Activated naive CD8-positive, alpha-beta T cell treated with anti-CD3 and anti-CD28 coated beads for 36 hours (primary cell): ENCODE measurements at regions not wholly inside any gene's neighbourhood (a gene's known extent, or its start where the extent isn't known, plus 50 kb on each side); places are given as distances from the start of the nearest gene placed in this dataset.
"Not testable (repeated sequence)": the region's sequence is repeated elsewhere in the genome, so short reads cannot be mapped to it uniquely, and the experiment has no call there.

ENCODE experiments used
- DNase-seq: peaks from one replicate; pipeline ENCODE4 v3.0.0; 2021
- H3K27ac Mint-ChIP-seq: one replicate; pipeline ENCODE4 v1.8.0; 2022; ENCODE audit warnings: mild to moderate bottlenecking, moderate library complexity, mixed read lengths
- H3K27me3 Mint-ChIP-seq: one replicate; pipeline ENCODE4 v1.8.0; 2022; ENCODE audit warnings: mild to moderate bottlenecking, mixed read lengths
- H3K36me3 Mint-ChIP-seq: one replicate; pipeline ENCODE4 v1.8.0; 2021; ENCODE audit warnings: mild to moderate bottlenecking, mixed read lengths
- H3K4me1 Mint-ChIP-seq: one replicate; pipeline ENCODE4 v1.8.0; 2021; ENCODE audit warnings: mixed read lengths
- H3K4me3 Mint-ChIP-seq: one replicate; pipeline ENCODE4 v1.8.0; 2022; ENCODE audit warnings: mild to moderate bottlenecking, moderate library complexity, mixed read lengths
- H3K9me3 Mint-ChIP-seq: one replicate; pipeline ENCODE4 v1.8.0; 2022; ENCODE audit warnings: mixed read lengths

- H3K27me3 Mint-ChIP-seq, H3K9me3 Mint-ChIP-seq, H3K27ac Mint-ChIP-seq, H3K4me3 Mint-ChIP-seq, H3K36me3 Mint-ChIP-seq, H3K4me1 Mint-ChIP-seq, DNase-seq: not testable (repeated sequence)
Observed at GRCh38 chr4:9110700-9111099, 59.5 kb upstream of the FAM90A26 start.

GRCh38 chr4:9103148-9103524, 67.1 kb upstream of the FAM90A26 start:
- not testable (repeated sequence) for H3K4me3 Mint-ChIP-seq, H3K36me3 Mint-ChIP-seq

GRCh38 chr4:9102471-9103147, 67.6 kb upstream of the FAM90A26 start:
- H3K4me1 Mint-ChIP-seq, H3K9me3 Mint-ChIP-seq, H3K36me3 Mint-ChIP-seq, H3K4me3 Mint-ChIP-seq, H3K27ac Mint-ChIP-seq, H3K27me3 Mint-ChIP-seq, DNase-seq: not testable (repeated sequence)

More at GRCh38 chr4:9103148-9103524, 67.1 kb upstream of the FAM90A26 start:
- not testable (repeated sequence) for H3K9me3 Mint-ChIP-seq, H3K27me3 Mint-ChIP-seq, DNase-seq, H3K4me1 Mint-ChIP-seq, H3K27ac Mint-ChIP-seq

- not testable (repeated sequence) for H3K4me1 Mint-ChIP-seq, H3K27ac Mint-ChIP-seq, DNase-seq, H3K36me3 Mint-ChIP-seq, H3K4me3 Mint-ChIP-seq, H3K27me3 Mint-ChIP-seq
- peaks cover 25% of the 10 kb centered on the region for H3K9me3 Mint-ChIP-seq
Observed at GRCh38 chr4:9096330-9096729, 73.9 kb upstream of the FAM90A26 start.

GRCh38 chr4:9078796-9079195, 91.4 kb upstream of the FAM90A26 start:
- not testable (repeated sequence) for H3K9me3 Mint-ChIP-seq, H3K36me3 Mint-ChIP-seq, H3K4me3 Mint-ChIP-seq, DNase-seq, H3K27ac Mint-ChIP-seq, H3K27me3 Mint-ChIP-seq, H3K4me1 Mint-ChIP-seq

- not testable (repeated sequence) for H3K36me3 Mint-ChIP-seq, H3K27me3 Mint-ChIP-seq, H3K4me1 Mint-ChIP-seq, DNase-seq, H3K4me3 Mint-ChIP-seq, H3K27ac Mint-ChIP-seq, H3K9me3 Mint-ChIP-seq
Observed at GRCh38 chr4:9076974-9077373, 93.2 kb upstream of the FAM90A26 start.

- H3K4me1 Mint-ChIP-seq, result not testable (repeated sequence)
Observed at GRCh38 chr4:9076486-9076885, 93.7 kb upstream of the FAM90A26 start.

GRCh38 chr4:9073371-9073770, 96.8 kb upstream of the FAM90A26 start:
- H3K36me3 Mint-ChIP-seq, H3K27me3 Mint-ChIP-seq, H3K9me3 Mint-ChIP-seq, H3K4me1 Mint-ChIP-seq, H3K4me3 Mint-ChIP-seq, DNase-seq, H3K27ac Mint-ChIP-seq: not testable (repeated sequence)

More at GRCh38 chr4:9076486-9076885, 93.7 kb upstream of the FAM90A26 start:
- not testable (repeated sequence) for H3K27me3 Mint-ChIP-seq, DNase-seq, H3K36me3 Mint-ChIP-seq, H3K27ac Mint-ChIP-seq, H3K4me3 Mint-ChIP-seq, H3K9me3 Mint-ChIP-seq

GRCh38 chr4:9072521-9073220, 97.5 kb upstream of the FAM90A26 start:
- H3K9me3 Mint-ChIP-seq, H3K27me3 Mint-ChIP-seq, H3K36me3 Mint-ChIP-seq, H3K27ac Mint-ChIP-seq, DNase-seq, H3K4me1 Mint-ChIP-seq, H3K4me3 Mint-ChIP-seq: not testable (repeated sequence)

- not testable (repeated sequence) for H3K36me3 Mint-ChIP-seq, H3K4me3 Mint-ChIP-seq, H3K27ac Mint-ChIP-seq, DNase-seq, H3K27me3 Mint-ChIP-seq, H3K4me1 Mint-ChIP-seq
- H3K9me3 Mint-ChIP-seq, result peaks cover 20% of the 10 kb centered on the region
Observed at GRCh38 chr4:9067923-9068322, 102.3 kb upstream of the FAM90A26 start.

- not testable (repeated sequence) for H3K36me3 Mint-ChIP-seq, DNase-seq, H3K4me1 Mint-ChIP-seq, H3K27me3 Mint-ChIP-seq, H3K27ac Mint-ChIP-seq, H3K4me3 Mint-ChIP-seq
- H3K9me3 Mint-ChIP-seq, result peaks cover 20% of the 10 kb centered on the region
Observed at GRCh38 chr4:9063612-9064011, 106.6 kb upstream of the FAM90A26 start.

- not testable (repeated sequence) for H3K27ac Mint-ChIP-seq, DNase-seq, H3K4me1 Mint-ChIP-seq, H3K27me3 Mint-ChIP-seq, H3K9me3 Mint-ChIP-seq, H3K36me3 Mint-ChIP-seq, H3K4me3 Mint-ChIP-seq
Observed at GRCh38 chr4:9024866-9025265, 145.3 kb upstream of the FAM90A26 start.

- H3K4me1 Mint-ChIP-seq, H3K4me3 Mint-ChIP-seq, H3K27me3 Mint-ChIP-seq, H3K9me3 Mint-ChIP-seq, H3K36me3 Mint-ChIP-seq, H3K27ac Mint-ChIP-seq, DNase-seq: not testable (repeated sequence)
Observed at GRCh38 chr4:9009792-9010191, 138.2 kb upstream of the HMX1 start.

GRCh38 chr4:9008407-9008806, 136.8 kb upstream of the HMX1 start:
- not testable (repeated sequence) for H3K9me3 Mint-ChIP-seq, H3K4me1 Mint-ChIP-seq, H3K27ac Mint-ChIP-seq, DNase-seq, H3K4me3 Mint-ChIP-seq, H3K36me3 Mint-ChIP-seq, H3K27me3 Mint-ChIP-seq

- H3K27me3 Mint-ChIP-seq, result peaks cover 25% of the 10 kb centered on the region
- not testable (repeated sequence) for H3K36me3 Mint-ChIP-seq, H3K27ac Mint-ChIP-seq, H3K4me3 Mint-ChIP-seq, DNase-seq, H3K4me1 Mint-ChIP-seq, H3K9me3 Mint-ChIP-seq
Observed at GRCh38 chr4:9001153-9001552, 129.5 kb upstream of the HMX1 start.

GRCh38 chr4:9000505-9001001, 128.9 kb upstream of the HMX1 start:
- not testable (repeated sequence) for H3K9me3 Mint-ChIP-seq, H3K36me3 Mint-ChIP-seq, H3K4me3 Mint-ChIP-seq, H3K27ac Mint-ChIP-seq, H3K4me1 Mint-ChIP-seq
- peaks cover 25% of the 10 kb centered on the region for H3K27me3 Mint-ChIP-seq
- DNase-seq, result peak; percentile 66
